Epithelial cell of esophagus (primary cell): ENCODE measurements at regions not wholly inside any gene's neighbourhood (a gene's known extent, or its start where the extent isn't known, plus 50 kb on each side); places are given as distances from the start of the nearest gene placed in this dataset.

Source experiments
- DNase-seq: peaks from one replicate; pipeline ENCODE4 v3.0.0; 2010; ENCODE audit warnings: low read depth
- H3K4me3 ChIP-seq: 2 replicates; pipeline ENCODE4 v1.5.1; 2011; ENCODE audit warnings: mild to moderate bottlenecking, low read length, control low read depth
- CTCF ChIP-seq: IDR thresholded peaks from 2 replicates; pipeline ENCODE4 v1.5.1; 2011; ENCODE audit warnings: low read depth, mild to moderate bottlenecking, low read length, control low read depth, inconsistent platforms; ENCODE audit not compliant: insufficient read depth; ENCODE audit errors: missing control alignments

DNA sequence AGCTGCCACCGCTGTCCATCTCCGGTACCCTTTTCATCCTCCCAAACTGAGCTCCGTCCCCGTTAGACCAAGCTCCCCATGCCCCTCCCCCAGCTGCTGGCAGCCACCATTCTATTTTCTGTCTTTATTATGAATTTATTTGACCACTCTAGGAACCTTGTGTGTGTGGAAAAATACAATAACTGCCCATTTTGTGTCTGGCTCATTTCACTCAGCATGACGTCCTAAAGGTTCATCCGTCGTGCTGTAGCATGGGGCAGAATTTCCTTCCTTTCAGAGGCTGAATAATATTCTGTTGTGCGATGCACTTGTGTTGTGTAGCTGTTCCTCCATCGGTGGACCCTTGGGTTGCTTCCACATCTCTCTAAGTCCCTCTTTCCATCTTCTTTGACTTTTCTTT lies 263.1 kb downstream of the SEC14L1 start:
- no peak for DNase-seq
- TF ChIP-seq CTCF, result no peak
- H3K4me3 ChIP-seq, result no peak overlapping the region

GRCh38 chr17:77404812-77405581 lies 264.2 kb downstream of the SEC14L1 start:
- H3K4me3 ChIP-seq, result no peak overlapping the region
- no peak for TF ChIP-seq CTCF
- DNase-seq, result peak; percentile 69

GRCh38 chr17:77405867-77406732 lies 265.3 kb downstream of the SEC14L1 start:
- DNase-seq, result no peak
- TF ChIP-seq CTCF, result no peak
- H3K4me3 ChIP-seq, result no peak overlapping the region

- H3K4me3 ChIP-seq, result no peak overlapping the region
- DNase-seq, result peak; percentile 53
- TF ChIP-seq CTCF, result no peak
Observed at GRCh38 chr17:77407321-77408277, 266.8 kb downstream of the SEC14L1 start.

DNA sequence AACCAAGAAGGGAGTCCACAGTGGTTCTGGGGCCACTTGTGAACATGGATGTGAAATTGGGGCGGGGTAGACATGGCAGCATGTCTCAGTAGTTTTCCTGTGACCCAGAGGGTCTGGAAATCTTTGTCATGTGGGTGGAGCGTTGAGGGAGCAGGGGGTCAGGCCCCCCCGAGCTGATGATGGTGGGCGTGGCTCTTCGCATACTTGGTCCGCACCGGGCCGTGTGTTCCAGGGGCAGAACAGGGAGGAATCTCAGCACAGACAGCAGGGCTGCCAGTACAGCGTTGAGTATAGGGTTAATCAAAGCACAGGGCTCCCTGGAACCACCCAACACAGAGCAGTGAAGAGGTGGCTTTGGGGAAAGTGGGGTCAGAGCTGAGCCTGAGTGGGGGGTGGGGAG lies 267.5 kb downstream of the SEC14L1 start:
- no peak overlapping the region for H3K4me3 ChIP-seq
- TF ChIP-seq CTCF, result no peak
- no peak for DNase-seq

DNA sequence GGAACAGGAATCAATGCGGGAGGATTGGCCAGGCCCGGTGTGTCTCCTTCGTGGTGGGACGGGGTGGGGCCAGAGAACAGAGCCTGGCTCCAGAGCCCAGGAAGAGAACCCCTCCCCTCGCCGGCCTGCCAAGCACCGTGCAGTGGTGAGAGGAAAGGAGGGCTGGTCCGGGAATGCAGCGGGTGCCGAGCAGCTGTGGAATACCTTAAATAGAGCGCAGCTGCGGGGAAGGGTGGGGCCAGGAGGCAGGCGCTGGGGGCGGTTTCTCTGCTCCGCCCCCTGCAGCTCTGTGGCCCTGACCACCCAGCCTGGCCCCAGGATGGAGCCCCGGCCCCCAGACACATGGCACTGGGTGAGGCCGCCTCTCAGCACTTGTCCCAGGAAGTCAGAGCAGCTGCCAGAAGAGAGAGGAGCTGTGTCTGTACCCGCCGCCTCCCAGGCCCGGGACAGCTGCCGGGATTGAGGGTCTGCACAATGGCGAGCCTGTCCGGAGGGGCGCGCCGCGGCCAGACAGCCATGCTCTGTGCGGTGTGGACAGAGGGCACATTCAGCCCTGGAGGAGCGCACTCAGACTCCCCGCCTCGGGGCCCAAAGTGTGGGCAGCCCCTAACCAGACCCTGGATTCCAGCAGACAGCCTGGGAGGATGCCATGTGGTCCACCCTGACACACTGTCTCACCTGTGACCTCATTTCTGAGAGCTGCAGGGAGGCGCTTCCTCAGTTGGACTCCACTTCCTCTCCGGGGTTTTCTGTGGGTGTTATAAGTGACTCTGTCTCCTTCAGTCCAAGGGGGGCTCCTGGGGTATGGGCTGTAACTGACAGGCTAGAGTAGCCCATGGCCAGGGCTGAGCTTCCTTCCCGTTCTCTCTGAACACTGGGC lies 268.8 kb downstream of the SEC14L1 start:
- TF ChIP-seq CTCF, result no peak
- no peak overlapping the region for H3K4me3 ChIP-seq
- peak; percentile 57 for DNase-seq
